ENCODE measurements at regions not wholly inside any gene's neighbourhood (a gene's known extent, or its start where the extent isn't known, plus 50 kb on each side); places are given as distances from the start of the nearest gene placed in this dataset.

DNA sequence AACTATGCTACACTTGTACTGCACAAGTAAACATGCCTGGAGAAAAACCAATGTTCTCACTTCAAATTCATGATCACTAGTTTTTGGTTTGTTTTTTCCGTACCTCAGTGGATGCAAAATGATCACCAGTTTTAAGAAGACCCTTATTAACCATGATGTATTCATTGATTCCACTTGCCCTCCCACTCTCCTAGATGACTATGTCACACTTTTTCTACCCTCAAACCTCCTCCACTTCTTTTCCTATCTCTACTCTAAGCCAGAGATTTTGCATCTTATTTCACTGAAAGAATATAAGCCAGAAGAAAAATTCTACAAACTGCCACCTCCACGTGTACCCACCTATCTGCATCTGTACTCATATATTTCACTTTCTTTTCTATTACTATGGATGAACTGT is 186.2 kb upstream of the NAMPT start (continued):
- no peak for TF ChIP-seq ZNF596 (tag by site-specific recombination; IDR thresholded peaks at IDR 0.05)

DNA sequence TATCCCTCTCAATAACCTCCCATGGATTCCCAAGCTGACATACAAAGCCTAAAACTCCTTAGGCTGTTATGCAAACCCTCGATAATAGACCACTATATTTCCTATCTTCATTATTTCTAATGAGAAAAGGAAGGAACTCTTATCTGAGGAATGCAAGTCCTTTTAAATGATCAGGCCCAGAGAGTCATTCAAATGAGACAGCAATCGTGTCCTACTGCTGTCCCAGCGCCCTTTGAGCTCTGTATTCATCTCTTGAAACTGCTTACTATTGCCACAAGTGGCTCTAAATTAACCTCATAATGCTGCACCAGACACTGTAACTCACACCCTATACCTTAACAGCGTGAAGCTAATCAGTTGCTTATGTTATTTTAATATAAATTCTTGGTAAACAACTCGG is 182.1 kb upstream of the NAMPT start:
- Histone ChIP-seq H3K9me3 (ENCODE audit: control insufficient read depth, insufficient read depth, low read depth, low read length) (no peaks in the 10 kb centered on the region), H3K36me3 (ENCODE audit: control insufficient read depth in 2 of 2, insufficient read depth in 1 of 2, low read length in 2 of 2) (no peaks in the 10 kb centered on the region), H3K4me1 (ENCODE audit: control insufficient read depth, insufficient read depth, low read length) (no peaks in the 10 kb centered on the region), H3K4me3 (ENCODE audit: low read depth, low read length) (no peak overlapping the region), H3K27ac (ENCODE audit: extremely low read depth, low read depth, low read length) (no peak overlapping the region)
- no peak for TF ChIP-seq ZBTB1 (tag by site-specific recombination; IDR thresholded peaks at IDR 0.05)
- CTCF ChIA-PET = interaction anchor here (8.6 kb wide), 1 partner anchor 291 kb away, joined by 164 read pairs; no protein-coding TSS in a partner anchor
- POLR2A ChIA-PET = no interaction called here

- ChIA-PET POLR2A (no interaction called here), CTCF (interaction anchor here (8.6 kb wide), 1 partner anchor 290 kb away, joined by 164 read pairs; no protein-coding TSS in a partner anchor)
- Histone ChIP-seq H3K4me3 (ENCODE audit: low read depth, low read length) (no peak overlapping the region), H3K9me3 (ENCODE audit: control insufficient read depth, insufficient read depth, low read depth, low read length) (no peaks in the 10 kb centered on the region), H3K27ac (ENCODE audit: extremely low read depth, low read depth, low read length) (no peak overlapping the region), H3K4me1 (ENCODE audit: control insufficient read depth, insufficient read depth, low read length) (no peaks in the 10 kb centered on the region), H3K36me3 (ENCODE audit: control insufficient read depth in 2 of 2, insufficient read depth in 1 of 2, low read length in 2 of 2) (no peaks in the 10 kb centered on the region)
- TF ChIP-seq HOXC10 (CRISPR knock-in tag; IDR thresholded peaks at IDR 0.05) = no peak
- no peak for TF ChIP-seq MZF1 (tag by site-specific recombination; IDR thresholded peaks at IDR 0.05; ENCODE audit: borderline replicate concordance)
- TF ChIP-seq ZNF626 (tag by site-specific recombination; IDR thresholded peaks at IDR 0.05) = no peak
- TF ChIP-seq ZNF341 (tag by site-specific recombination; IDR thresholded peaks at IDR 0.05; ENCODE audit: low read depth) = no peak
- TF ChIP-seq ZNF48 (tag by site-specific recombination; IDR thresholded peaks at IDR 0.05) = no peak
- no peak for TF ChIP-seq ZBTB21 (tag by site-specific recombination; IDR thresholded peaks at IDR 0.05)
- TF ChIP-seq ZNF169 (tag by site-specific recombination; IDR thresholded peaks at IDR 0.05) = no peak
- TF ChIP-seq, protein P1, sequence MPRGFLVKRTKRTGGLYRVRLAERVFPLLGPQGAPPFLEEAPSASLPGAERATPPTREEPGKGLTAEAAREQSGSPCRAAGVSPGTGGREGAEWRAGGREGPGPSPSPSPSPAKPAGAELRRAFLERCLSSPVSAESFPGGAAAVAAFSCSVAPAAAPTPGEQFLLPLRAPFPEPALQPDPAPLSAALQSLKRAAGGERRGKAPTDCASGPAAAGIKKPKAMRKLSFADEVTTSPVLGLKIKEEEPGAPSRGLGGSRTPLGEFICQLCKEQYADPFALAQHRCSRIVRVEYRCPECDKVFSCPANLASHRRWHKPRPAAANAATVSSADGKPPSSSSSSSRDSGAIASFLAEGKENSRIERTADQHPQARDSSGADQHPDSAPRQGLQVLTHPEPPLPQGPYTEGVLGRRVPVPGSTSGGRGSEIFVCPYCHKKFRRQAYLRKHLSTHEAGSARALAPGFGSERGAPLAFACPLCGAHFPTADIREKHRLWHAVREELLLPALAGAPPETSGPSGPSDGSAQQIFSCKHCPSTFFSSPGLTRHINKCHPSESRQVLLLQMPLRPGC (tag by site-specific recombination; IDR thresholded peaks at IDR 0.05) = no peak
- TF ChIP-seq, protein P2, sequence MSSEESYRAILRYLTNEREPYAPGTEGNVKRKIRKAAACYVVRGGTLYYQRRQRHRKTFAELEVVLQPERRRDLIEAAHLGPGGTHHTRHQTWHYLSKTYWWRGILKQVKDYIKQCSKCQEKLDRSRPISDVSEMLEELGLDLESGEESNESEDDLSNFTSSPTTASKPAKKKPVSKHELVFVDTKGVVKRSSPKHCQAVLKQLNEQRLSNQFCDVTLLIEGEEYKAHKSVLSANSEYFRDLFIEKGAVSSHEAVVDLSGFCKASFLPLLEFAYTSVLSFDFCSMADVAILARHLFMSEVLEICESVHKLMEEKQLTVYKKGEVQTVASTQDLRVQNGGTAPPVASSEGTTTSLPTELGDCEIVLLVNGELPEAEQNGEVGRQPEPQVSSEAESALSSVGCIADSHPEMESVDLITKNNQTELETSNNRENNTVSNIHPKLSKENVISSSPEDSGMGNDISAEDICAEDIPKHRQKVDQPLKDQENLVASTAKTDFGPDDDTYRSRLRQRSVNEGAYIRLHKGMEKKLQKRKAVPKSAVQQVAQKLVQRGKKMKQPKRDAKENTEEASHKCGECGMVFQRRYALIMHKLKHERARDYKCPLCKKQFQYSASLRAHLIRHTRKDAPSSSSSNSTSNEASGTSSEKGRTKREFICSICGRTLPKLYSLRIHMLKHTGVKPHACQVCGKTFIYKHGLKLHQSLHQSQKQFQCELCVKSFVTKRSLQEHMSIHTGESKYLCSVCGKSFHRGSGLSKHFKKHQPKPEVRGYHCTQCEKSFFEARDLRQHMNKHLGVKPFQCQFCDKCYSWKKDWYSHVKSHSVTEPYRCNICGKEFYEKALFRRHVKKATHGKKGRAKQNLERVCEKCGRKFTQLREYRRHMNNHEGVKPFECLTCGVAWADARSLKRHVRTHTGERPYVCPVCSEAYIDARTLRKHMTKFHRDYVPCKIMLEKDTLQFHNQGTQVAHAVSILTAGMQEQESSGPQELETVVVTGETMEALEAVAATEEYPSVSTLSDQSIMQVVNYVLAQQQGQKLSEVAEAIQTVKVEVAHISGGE (tag by site-specific recombination; conservative IDR thresholded peaks at IDR 0.05; ENCODE audit: low read depth) = no peak
These were observed 181.1 kb upstream of the NAMPT start for GRCh38 chr7:106465704-106466468.

DNA sequence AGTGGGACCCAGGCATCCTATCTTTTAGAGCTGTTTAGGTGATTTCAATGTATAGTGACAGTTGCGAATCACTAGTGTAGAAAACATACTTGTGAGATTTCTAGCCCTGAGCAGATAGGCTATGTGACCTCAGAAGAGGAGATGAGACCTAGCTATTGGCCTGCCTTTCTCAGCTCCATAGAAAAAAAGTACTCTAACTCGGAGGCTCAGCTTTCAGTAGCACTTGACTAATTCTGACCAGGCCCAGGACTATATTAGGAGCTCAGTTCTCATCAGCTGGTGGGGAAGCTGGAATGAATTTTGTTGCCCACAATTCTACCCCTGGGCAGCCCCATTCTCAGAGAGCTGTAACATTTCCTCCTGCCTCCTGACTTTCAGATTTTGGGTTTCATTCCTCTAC is 179.9 kb upstream of the NAMPT start:
- H3K36me3 ChIP-seq (ENCODE audit: control insufficient read depth in 2 of 2, insufficient read depth in 1 of 2, low read length in 2 of 2) = no peaks in the 10 kb centered on the region
- ChIA-PET POLR2A (interaction anchor here (0.6 kb wide), 1 partner anchor 317 kb away, joined by 6 read pairs; no protein-coding TSS in a partner anchor), CTCF (interaction anchor here (0.9 to 8.6 kb wide), 4 partner anchors 289 to 300 kb away, joined by 3 to 164 read pairs (median 4); no protein-coding TSS in a partner anchor)
- H3K4me3 ChIP-seq (ENCODE audit: low read depth, low read length) = no peak overlapping the region
- no peaks in the 10 kb centered on the region for H3K4me1 ChIP-seq (ENCODE audit: control insufficient read depth, insufficient read depth, low read length)
- no peaks in the 10 kb centered on the region for H3K9me3 ChIP-seq (ENCODE audit: control insufficient read depth, insufficient read depth, low read depth, low read length)
- H3K27ac ChIP-seq (ENCODE audit: extremely low read depth, low read depth, low read length) = no peak overlapping the region
- no peak for TF ChIP-seq ZNF777 (tag by site-specific recombination; IDR thresholded peaks at IDR 0.05; ENCODE audit: borderline replicate concordance)
- no peak for TF ChIP-seq ZNF426 (tag by site-specific recombination; IDR thresholded peaks at IDR 0.05)
- no peak for TF ChIP-seq EGR2 (tag by site-specific recombination; IDR thresholded peaks at IDR 0.05; ENCODE audit: low read depth)
- TF ChIP-seq PRDM1 (tag by site-specific recombination; IDR thresholded peaks at IDR 0.05) = no peak
- no peak for TF ChIP-seq TCF7L2 (IDR thresholded peaks at IDR 0.05; ENCODE audit: borderline replicate concordance, low read depth, low read length)
- no peak for TF ChIP-seq WT1 (tag by site-specific recombination; IDR thresholded peaks at IDR 0.05)
- TF ChIP-seq, protein P2 (tag by site-specific recombination; conservative IDR thresholded peaks at IDR 0.05; ENCODE audit: low read depth) = no peak
- TF ChIP-seq REPIN1 (tag by site-specific recombination; IDR thresholded peaks at IDR 0.05; ENCODE audit: low read depth) = no peak
- TF ChIP-seq ZNF223 (tag by site-specific recombination; IDR thresholded peaks at IDR 0.05) = no peak
- TF ChIP-seq ZNF37A (tag by site-specific recombination; IDR thresholded peaks at IDR 0.05) = no peak
